AG09309 (cell line): ENCODE measurements at regions not wholly inside any gene's neighbourhood (a gene's known extent, or its start where the extent isn't known, plus 50 kb on each side); places are given as distances from the start of the nearest gene placed in this dataset.

Experiments
- DNase-seq: peaks from one replicate; pipeline ENCODE4 v3.0.0-alpha.2; 2010; ENCODE audit warnings: low read depth
- H3K4me3 ChIP-seq: 2 replicates; pipeline ENCODE4 v1.5.1; 2011; ENCODE audit warnings: mild to moderate bottlenecking, low read depth, low read length, moderate library complexity; ENCODE audit not compliant: control insufficient read depth
- CTCF ChIP-seq: IDR thresholded peaks from 2 replicates; pipeline ENCODE4 v1.5.1; 2011; ENCODE audit warnings: mild to moderate bottlenecking, low read depth, low read length, inconsistent platforms; ENCODE audit not compliant: insufficient read depth, control insufficient read depth; ENCODE audit errors: missing control alignments

- no peak for TF ChIP-seq CTCF
- no peak for DNase-seq
- H3K4me3 ChIP-seq: no peak overlapping the region
Measured at GRCh38 chr1:232468249-232468648, 161.7 kb downstream of the SIPA1L2 start.

GRCh38 chr1:232467073-232467760 is 162.7 kb downstream of the SIPA1L2 start:
- TF ChIP-seq CTCF: no peak
- no peak for DNase-seq
- H3K4me3 ChIP-seq: no peak overlapping the region

GRCh38 chr1:232464325-232464724 is 165.6 kb downstream of the SIPA1L2 start:
- H3K4me3 ChIP-seq: no peak overlapping the region
- no peak for TF ChIP-seq CTCF
- no peak for DNase-seq

- TF ChIP-seq CTCF: no peak
- no peak for DNase-seq
- H3K4me3 ChIP-seq: no peak overlapping the region
Measured at GRCh38 chr1:232463225-232463624, 166.7 kb downstream of the SIPA1L2 start.

GRCh38 chr1:232462213-232462612 is 167.7 kb downstream of the SIPA1L2 start:
- no peak for DNase-seq
- H3K4me3 ChIP-seq: no peak overlapping the region
- no peak for TF ChIP-seq CTCF

- H3K4me3 ChIP-seq: no peak overlapping the region
- no peak for TF ChIP-seq CTCF
- no peak for DNase-seq
Measured at GRCh38 chr1:232459826-232460225, 170.1 kb downstream of the SIPA1L2 start.
